ENCODE measurements at regions not wholly inside any gene's neighbourhood (a gene's known extent, or its start where the extent isn't known, plus 50 kb on each side); places are given as distances from the start of the nearest gene placed in this dataset.
"Not testable (repeated sequence)": the region's sequence is repeated elsewhere in the genome, so short reads cannot be mapped to it uniquely, and the experiment has no call there.

DNA sequence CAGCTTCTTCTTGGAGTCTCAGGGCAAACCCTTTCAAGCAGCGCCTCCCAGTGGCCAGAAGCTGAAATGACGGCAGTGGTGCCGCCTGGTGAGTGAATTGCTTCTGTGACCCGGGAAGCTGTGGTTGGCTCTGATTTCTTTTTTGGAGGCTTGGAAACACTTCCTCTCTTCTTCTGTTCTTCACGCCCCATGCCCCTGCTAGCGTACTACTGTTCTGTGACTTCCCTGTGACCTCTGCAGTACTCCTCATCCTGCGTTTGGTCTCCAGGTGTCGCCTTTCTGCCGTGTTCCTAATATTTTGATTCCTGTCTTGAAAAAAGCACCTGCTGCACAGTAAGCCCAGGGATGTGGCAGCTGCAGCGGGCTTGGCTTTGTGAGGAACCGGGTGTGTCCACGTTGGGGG, 176.4 kb downstream of the ADRA2C start:
- TF ChIP-seq, protein P1, sequence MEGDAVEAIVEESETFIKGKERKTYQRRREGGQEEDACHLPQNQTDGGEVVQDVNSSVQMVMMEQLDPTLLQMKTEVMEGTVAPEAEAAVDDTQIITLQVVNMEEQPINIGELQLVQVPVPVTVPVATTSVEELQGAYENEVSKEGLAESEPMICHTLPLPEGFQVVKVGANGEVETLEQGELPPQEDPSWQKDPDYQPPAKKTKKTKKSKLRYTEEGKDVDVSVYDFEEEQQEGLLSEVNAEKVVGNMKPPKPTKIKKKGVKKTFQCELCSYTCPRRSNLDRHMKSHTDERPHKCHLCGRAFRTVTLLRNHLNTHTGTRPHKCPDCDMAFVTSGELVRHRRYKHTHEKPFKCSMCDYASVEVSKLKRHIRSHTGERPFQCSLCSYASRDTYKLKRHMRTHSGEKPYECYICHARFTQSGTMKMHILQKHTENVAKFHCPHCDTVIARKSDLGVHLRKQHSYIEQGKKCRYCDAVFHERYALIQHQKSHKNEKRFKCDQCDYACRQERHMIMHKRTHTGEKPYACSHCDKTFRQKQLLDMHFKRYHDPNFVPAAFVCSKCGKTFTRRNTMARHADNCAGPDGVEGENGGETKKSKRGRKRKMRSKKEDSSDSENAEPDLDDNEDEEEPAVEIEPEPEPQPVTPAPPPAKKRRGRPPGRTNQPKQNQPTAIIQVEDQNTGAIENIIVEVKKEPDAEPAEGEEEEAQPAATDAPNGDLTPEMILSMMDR (conservative IDR thresholded peaks at IDR 0.05; ENCODE audit: low read length): peak; percentile 54
- not testable (repeated sequence) for TF ChIP-seq EZH2phosphoT487 (IDR thresholded peaks at IDR 0.05; ENCODE audit: borderline replicate concordance)

Data from Loucy (cell line).